ENCODE measurements at regions not wholly inside any gene's neighbourhood (a gene's known extent, or its start where the extent isn't known, plus 50 kb on each side); places are given as distances from the start of the nearest gene placed in this dataset.

DNA sequence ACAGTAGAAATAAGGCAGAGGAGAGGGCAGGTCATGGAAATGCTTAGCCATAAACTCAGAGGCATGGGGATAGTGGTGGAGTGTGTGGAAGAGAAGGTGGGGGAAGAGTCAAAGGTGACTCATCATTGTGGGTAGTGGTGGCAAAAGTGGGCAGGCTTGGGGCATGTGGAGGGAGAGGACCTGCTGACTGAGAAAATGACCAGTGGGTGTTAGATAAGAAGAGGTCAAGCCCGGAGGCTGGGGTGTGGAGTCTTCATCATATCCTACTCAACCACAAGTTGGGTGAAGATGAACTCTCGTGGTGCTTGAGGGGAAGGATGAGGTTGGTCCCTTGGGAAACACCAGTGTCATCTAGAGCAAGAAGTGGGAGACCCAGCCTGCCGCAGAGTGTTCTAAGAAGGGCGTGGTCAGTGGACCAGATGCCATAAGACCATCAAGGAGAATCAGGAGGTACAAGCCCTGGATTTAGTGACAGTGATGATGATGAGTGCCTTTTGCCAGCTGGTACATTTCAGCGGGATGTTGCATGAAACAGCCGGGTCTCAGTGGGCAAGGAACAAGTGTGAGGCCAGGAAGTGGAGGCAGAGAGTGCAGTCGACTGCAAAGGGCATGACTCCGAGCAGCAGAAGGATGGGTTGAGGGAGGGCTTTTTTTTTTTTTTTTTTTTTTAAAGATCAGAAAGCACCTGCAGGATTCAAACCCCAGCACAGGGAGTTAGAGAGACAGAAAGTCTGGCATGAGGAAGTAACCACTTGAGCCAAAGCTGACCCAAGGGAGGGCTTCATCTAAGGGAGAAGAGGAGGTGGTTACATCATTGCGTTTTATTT, 122.6 kb upstream of the SPRED2 start:
- Histone ChIP-seq H3K4me3 (no peak overlapping the region), H3K9me3 (no peaks in the 10 kb centered on the region), H3K4me1 (peaks cover 0 to 5% (median 4%) of the 10 kb centered on the region in 4 donors), H3K27me3 (no peaks in the 10 kb centered on the region), H3K36me3 (no peaks in the 10 kb centered on the region), H3K27ac (no peak overlapping the region)
- no peak for TF ChIP-seq POLR2AphosphoS5 (IDR thresholded peaks at IDR 0.05)
- TF ChIP-seq EP300 (IDR thresholded peaks at IDR 0.05; ENCODE audit: low read depth): no peak
- TF ChIP-seq, protein P1, sequence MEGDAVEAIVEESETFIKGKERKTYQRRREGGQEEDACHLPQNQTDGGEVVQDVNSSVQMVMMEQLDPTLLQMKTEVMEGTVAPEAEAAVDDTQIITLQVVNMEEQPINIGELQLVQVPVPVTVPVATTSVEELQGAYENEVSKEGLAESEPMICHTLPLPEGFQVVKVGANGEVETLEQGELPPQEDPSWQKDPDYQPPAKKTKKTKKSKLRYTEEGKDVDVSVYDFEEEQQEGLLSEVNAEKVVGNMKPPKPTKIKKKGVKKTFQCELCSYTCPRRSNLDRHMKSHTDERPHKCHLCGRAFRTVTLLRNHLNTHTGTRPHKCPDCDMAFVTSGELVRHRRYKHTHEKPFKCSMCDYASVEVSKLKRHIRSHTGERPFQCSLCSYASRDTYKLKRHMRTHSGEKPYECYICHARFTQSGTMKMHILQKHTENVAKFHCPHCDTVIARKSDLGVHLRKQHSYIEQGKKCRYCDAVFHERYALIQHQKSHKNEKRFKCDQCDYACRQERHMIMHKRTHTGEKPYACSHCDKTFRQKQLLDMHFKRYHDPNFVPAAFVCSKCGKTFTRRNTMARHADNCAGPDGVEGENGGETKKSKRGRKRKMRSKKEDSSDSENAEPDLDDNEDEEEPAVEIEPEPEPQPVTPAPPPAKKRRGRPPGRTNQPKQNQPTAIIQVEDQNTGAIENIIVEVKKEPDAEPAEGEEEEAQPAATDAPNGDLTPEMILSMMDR (IDR thresholded peaks at IDR 0.05): no peak
- TF ChIP-seq POLR2A (IDR thresholded peaks at IDR 0.05): no peak
- intact Hi-C loops (cut with DNase I; ENCODE audit: low total_unique reads) (loop anchor here (5.0 kb wide), 1 partner anchor 288 kb away; no protein-coding TSS in a partner anchor), in situ Hi-C loops (cut with MboI; ENCODE audit: low pct_ligation_motif_present in 1 of 4, low pct_unique_long_range_greater_than_20kb in 1 of 4, low sequenced_read_pairs in 3 of 4) (loop anchor here (5.0 to 25.0 kb wide), 4 partner anchors 290 to 643 kb away; partner anchors contain the start of gene CEP68 (in 2 of the 4))
- DNase-seq: no peak
- WGBS, 2 donors (ENCODE audit: low coverage in 1 of 2): 58 to 63% methylated on average over 9 of the region's 9 CpGs

DNA sequence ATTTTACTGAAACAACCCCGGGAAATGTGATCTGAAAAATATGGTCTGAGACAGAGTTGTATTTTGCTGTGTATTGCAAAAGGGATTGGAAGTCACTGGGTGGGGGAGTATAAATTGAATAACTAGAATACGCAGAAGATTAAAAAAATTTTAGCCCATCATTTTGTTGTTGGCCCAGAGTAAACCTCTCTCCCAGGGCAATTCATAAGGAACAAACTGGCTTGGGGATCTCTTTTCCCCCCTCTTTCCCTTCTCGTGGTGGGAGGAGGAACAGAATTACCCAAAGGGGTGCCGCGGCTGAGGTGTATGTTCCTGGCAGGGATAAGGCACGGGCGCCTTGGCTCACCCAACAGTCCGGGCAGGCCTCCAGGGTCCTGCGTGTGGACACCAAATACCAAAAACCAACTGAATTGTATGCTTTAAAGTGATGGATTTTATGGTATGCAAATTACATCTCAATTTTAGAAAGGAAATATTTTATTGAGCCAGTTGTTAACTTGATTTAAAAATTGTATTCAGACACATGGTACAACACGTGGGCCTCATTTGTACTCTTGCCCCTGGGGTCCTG, 121.2 kb upstream of the SPRED2 start:
- WGBS, 2 donors (ENCODE audit: low coverage in 1 of 2): 52 to 68% methylated on average over 3 to 10 of the region's 10 CpGs
- no peaks in the 10 kb centered on the region for H3K36me3 ChIP-seq
- H3K27me3 ChIP-seq: no peaks in the 10 kb centered on the region
- intact Hi-C loops (cut with DNase I; ENCODE audit: low total_unique reads): loop anchor here (5.0 kb wide), 1 partner anchor 286 kb away; no protein-coding TSS in a partner anchor
- no peak overlapping the region for H3K27ac ChIP-seq
- TF ChIP-seq, protein P1 (IDR thresholded peaks at IDR 0.05): peak in 1 of 5 experiments; percentile 9
- TF ChIP-seq POLR2AphosphoS5 (IDR thresholded peaks at IDR 0.05): no peak
- no peak overlapping the region for H3K4me3 ChIP-seq
- H3K4me1 ChIP-seq: peaks cover 0 to 5% (median 4%) of the 10 kb centered on the region in 4 donors
- in situ Hi-C loops (cut with MboI; ENCODE audit: low pct_ligation_motif_present in 1 of 4, low pct_unique_long_range_greater_than_20kb in 1 of 4, low sequenced_read_pairs in 3 of 4): loop anchor here (5.0 to 25.0 kb wide), 4 partner anchors 289 to 641 kb away; partner anchors contain the start of gene CEP68 (in 2 of the 4)
- DNase-seq: no peak
- no peaks in the 10 kb centered on the region for H3K9me3 ChIP-seq

DNA sequence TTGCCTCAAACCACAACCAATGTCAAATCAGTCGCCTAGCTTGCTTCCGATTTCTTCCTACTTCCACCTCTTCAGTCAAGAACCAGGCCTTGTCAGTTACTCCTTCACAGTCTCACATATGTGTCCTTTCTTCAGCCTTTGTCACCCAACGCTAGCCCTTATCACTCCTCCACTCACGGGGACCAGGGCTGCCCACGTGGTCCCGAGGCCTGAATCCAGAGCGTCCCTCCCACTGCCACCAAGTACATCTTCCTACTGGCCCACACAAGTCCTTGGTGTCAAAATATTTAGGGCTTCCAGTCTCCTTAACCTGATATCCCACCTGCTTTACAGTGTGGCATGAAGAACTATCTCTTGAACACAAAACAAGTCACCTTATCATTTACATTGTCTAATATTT, 119.1 kb upstream of the SPRED2 start:
- in situ Hi-C loops (cut with MboI; ENCODE audit: low pct_ligation_motif_present in 1 of 4, low pct_unique_long_range_greater_than_20kb in 1 of 4, low sequenced_read_pairs in 3 of 4) (loop anchor here (5.0 to 25.0 kb wide), 4 partner anchors 287 to 639 kb away; partner anchors contain the start of gene CEP68 (in 2 of the 4)), intact Hi-C loops (cut with DNase I; ENCODE audit: low total_unique reads) (loop anchor here (5.0 kb wide), 1 partner anchor 284 kb away; no protein-coding TSS in a partner anchor)
- Histone ChIP-seq H3K9me3 (no peaks in the 10 kb centered on the region), H3K27me3 (no peaks in the 10 kb centered on the region), H3K36me3 (no peaks in the 10 kb centered on the region), H3K27ac (no peak overlapping the region), H3K4me1 (peaks cover 0 to 5% (median 4%) of the 10 kb centered on the region in 4 donors), H3K4me3 (no peak overlapping the region)
- 88 to 95% methylated on average over 7 of the region's 7 CpGs for WGBS, 2 donors (ENCODE audit: low coverage in 1 of 2)
- DNase-seq: no peak
- no peak for TF ChIP-seq EP300 (IDR thresholded peaks at IDR 0.05; ENCODE audit: low read depth)
- TF ChIP-seq, protein P1 (IDR thresholded peaks at IDR 0.05): no peak
- TF ChIP-seq POLR2A (IDR thresholded peaks at IDR 0.05): no peak
- TF ChIP-seq POLR2AphosphoS5 (IDR thresholded peaks at IDR 0.05): no peak

DNA sequence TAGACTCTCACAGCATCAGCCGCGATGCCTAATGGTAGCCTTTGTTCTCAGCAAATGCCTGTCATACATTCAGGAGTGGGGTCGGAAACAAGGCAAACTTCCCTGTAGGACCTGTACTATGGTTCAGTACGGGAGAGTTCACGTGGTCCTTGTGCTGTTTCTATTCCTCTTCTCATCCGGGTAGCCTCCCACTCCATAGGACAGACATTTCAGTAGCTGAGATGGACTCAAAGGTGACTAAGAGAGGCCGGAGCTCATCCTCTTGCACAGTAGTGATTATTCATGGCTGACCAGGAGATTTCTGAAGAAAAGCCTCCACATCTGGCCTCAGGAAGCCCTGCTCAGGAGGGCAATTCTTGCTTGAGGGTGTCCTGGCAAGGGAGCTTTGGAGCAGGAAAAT, 117.8 kb upstream of the SPRED2 start:
- 60% methylated on average over 7 of the region's 7 CpGs; no CpG with 5 or more reads in 1 of the 2 donors for WGBS, 2 donors (ENCODE audit: low coverage in 1 of 2)
- no peak for DNase-seq
- TF ChIP-seq, protein P1 (IDR thresholded peaks at IDR 0.05): no peak
- TF ChIP-seq POLR2A (IDR thresholded peaks at IDR 0.05) (no peak), POLR2AphosphoS5 (IDR thresholded peaks at IDR 0.05) (no peak), EP300 (IDR thresholded peaks at IDR 0.05; ENCODE audit: low read depth) (no peak)
- intact Hi-C loops (cut with DNase I; ENCODE audit: low total_unique reads) (loop anchor here (5.0 kb wide), 1 partner anchor 283 kb away; no protein-coding TSS in a partner anchor), in situ Hi-C loops (cut with MboI; ENCODE audit: low pct_ligation_motif_present in 1 of 4, low pct_unique_long_range_greater_than_20kb in 1 of 4, low sequenced_read_pairs in 3 of 4) (loop anchor here (5.0 to 25.0 kb wide), 4 partner anchors 285 to 638 kb away; partner anchors contain the start of gene CEP68 (in 2 of the 4))
- Histone ChIP-seq H3K4me3 (no peak overlapping the region), H3K27me3 (no peaks in the 10 kb centered on the region), H3K27ac (no peak overlapping the region), H3K4me1 (peaks cover 0 to 16% (median 4%) of the 10 kb centered on the region in 4 donors), H3K9me3 (no peaks in the 10 kb centered on the region), H3K36me3 (no peaks in the 10 kb centered on the region)
